Keratinocyte (primary cell): ENCODE measurements at regions not wholly inside any gene's neighbourhood (a gene's known extent, or its start where the extent isn't known, plus 50 kb on each side); places are given as distances from the start of the nearest gene placed in this dataset.
A peak's percentile ranks its signal among the peaks of the same experiment; 100 is the strongest.

ENCODE experiments used
- DNase-seq: peaks from one replicate; pipeline ENCODE4 v3.0.0-alpha.2; 2011; ENCODE audit warnings: low read depth, missing footprints, low spot score
- FAIRE-seq: peaks from 2 replicates; lab custom pipeline; 2011; peaks lifted over from hg19 to GRCh38; lab: Jason Lieb, UNC
- H2AFZ ChIP-seq: 2 replicates; pipeline ENCODE4 v1.6.0; 2012; ENCODE audit warnings: low read length, control low read depth, inconsistent platforms; ENCODE audit not compliant: control insufficient read depth
- H3K27ac ChIP-seq: 2 replicates; pipeline ENCODE4 v1.5.1; 2011; ENCODE audit warnings: low read length; ENCODE audit not compliant: control insufficient read depth, insufficient read depth
- H3K27me3 ChIP-seq: 3 replicates; pipeline ENCODE4 v1.6.0; 2011; ENCODE audit warnings: low read length; ENCODE audit not compliant: control insufficient read depth, insufficient read depth; ENCODE audit errors: extremely low read depth
- H3K36me3 ChIP-seq, 2 experiments: 2 replicates in 1 of 2; 3 replicates in 1 of 2; pipeline ENCODE4 v1.5.1; 2011; ENCODE audit warnings: low read length in 2 of 2, mild to moderate bottlenecking in 1 of 2; ENCODE audit not compliant: control insufficient read depth in 2 of 2, insufficient read depth in 2 of 2; ENCODE audit errors: extremely low read depth in 1 of 2
- H3K4me1 ChIP-seq: 3 replicates; pipeline ENCODE4 v1.5.1; 2011; ENCODE audit warnings: low read length; ENCODE audit not compliant: control insufficient read depth, insufficient read depth; ENCODE audit errors: extremely low read depth
- H3K4me2 ChIP-seq: 3 replicates; pipeline ENCODE4 v1.6.0; 2011; ENCODE audit warnings: low read depth, low read length; ENCODE audit not compliant: control insufficient read depth, insufficient read depth; ENCODE audit errors: extremely low read depth
- H3K4me3 ChIP-seq, 3 experiments: fragments of 200-600 bp in 1 of 3; sonication (generic) in 1 of 3; 2 replicates in 2 of 3; 3 replicates in 1 of 3; pipeline ENCODE4 v1.5.1; 2011 to 2016; ENCODE audit warnings: low read length in 3 of 3, mild to moderate bottlenecking in 3 of 3, control low read depth in 2 of 3, inconsistent platforms in 1 of 3, low read depth in 1 of 3, mixed read lengths in 1 of 3, mixed run types in 1 of 3, moderate library complexity in 1 of 3; ENCODE audit not compliant: control insufficient read depth in 2 of 3, insufficient read depth in 2 of 3; ENCODE audit errors: extremely low read depth in 1 of 3
- H3K79me2 ChIP-seq: 2 replicates; pipeline ENCODE4 v1.6.0; 2012; ENCODE audit warnings: low read length; ENCODE audit not compliant: control insufficient read depth, insufficient read depth
- H3K9ac ChIP-seq: 3 replicates; pipeline ENCODE4 v1.6.0; 2011; ENCODE audit warnings: low read length; ENCODE audit not compliant: control insufficient read depth, insufficient read depth; ENCODE audit errors: extremely low read depth
- H3K9me1 ChIP-seq: 3 replicates; pipeline ENCODE4 v1.6.0; 2011; ENCODE audit warnings: low read length; ENCODE audit not compliant: control insufficient read depth, insufficient read depth; ENCODE audit errors: extremely low read depth
- H3K9me3 ChIP-seq: 2 replicates; pipeline ENCODE4 v1.5.1; 2012; ENCODE audit warnings: low read depth, low read length; ENCODE audit not compliant: control insufficient read depth
- H4K20me1 ChIP-seq: 3 replicates; pipeline ENCODE4 v1.6.0; 2011; ENCODE audit warnings: low read length; ENCODE audit not compliant: control insufficient read depth, insufficient read depth; ENCODE audit errors: extremely low read depth
- EZH2 ChIP-seq: IDR thresholded peaks from one replicate; pipeline ENCODE4 v1.6.1; 2012; ENCODE audit warnings: inconsistent platforms, mild to moderate bottlenecking, low read length, moderate library complexity
- dilution Hi-C: fragments of 300-500 bp; cut with MboI; formaldehyde crosslinking; loops from one replicate; pipeline ENCODE4 v1.7.0; 2020; ENCODE audit warnings: low sequenced_read_pairs; ENCODE audit not compliant: extremely low pct_ligation_motif_present
- TF ChIP-seq, protein P1 (sequence below), 3 experiments: IDR thresholded peaks in 1 of 3; conservative IDR thresholded peaks in 1 of 3; optimal IDR thresholded peaks in 1 of 3; 2 replicates in 2 of 3; 3 replicates in 1 of 3; pipeline versions ENCODE3 to v1.5.1; 2011; ENCODE audit warnings: low read length in 3 of 3, mild to moderate bottlenecking in 3 of 3, moderate library complexity in 2 of 3, control low read depth in 1 of 3, inconsistent platforms in 1 of 3; ENCODE audit not compliant: insufficient read depth in 2 of 3; ENCODE audit errors: extremely low read depth in 1 of 3

DNA sequence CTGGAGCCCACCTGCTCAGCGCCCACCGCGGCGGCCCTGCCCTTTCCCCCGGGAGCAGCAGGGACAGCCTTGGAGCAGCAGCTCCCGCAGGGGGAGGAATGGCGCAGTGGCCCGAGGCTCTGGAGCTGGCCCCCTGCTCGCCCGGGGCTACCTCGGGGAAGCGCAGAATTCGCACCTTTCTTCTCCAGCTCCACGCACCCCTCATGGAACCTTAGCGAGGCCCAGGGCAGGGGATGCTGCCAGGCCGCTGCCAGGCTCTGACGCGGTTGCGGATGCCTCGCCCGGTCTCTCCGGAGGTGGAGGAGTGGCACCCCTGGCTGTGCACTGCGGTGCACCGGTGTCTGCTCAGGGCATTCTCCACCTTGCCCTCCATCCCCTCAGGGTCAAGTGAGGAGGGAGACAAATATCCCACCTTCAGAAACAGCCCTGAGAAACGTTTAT lies 84.9 kb upstream of the MKI67 start:
- Histone ChIP-seq H3K4me3 (peak overlapping the region in 1 of 3 experiments; percentile 59), H3K27ac (no peak overlapping the region)

DNA sequence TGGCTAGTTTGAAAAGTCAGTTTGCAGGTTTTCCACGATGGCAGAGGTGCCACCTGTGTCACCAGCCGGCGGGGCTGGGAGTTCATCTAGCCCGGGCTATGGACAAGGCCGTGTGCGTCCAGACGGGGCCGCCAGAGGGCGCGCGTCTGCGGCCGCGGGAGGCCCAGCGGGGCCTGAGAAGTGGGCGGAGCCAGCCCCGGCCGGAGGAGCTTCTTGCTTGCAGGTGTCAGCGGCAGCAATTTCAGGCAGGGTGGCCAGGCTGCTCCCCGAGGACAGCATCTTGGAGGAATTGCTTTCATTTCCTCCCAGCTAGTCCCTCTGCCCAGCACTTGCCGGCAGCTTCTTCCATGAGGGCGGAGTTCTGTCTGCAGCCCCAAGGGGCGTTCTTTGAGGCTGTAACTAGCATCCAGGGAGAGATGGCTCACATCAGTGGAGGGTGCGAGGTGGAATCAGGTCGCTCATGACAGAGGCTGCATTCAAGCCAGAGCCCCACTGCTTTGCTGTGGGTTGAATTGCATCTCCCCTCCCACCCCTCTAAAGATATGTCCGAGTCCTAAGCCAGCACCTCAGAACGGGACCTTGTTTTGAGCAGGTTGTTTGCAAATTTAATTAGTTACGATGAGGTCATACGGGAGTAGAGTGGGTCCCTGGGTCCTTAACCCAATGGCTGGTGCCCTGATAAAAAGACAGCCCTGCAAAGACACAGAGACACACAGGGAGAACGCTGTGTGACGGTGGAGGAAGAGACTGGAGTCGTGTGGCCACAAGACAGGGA lies 85.9 kb upstream of the MKI67 start:
- Histone ChIP-seq H3K27me3 (no peaks in the 10 kb centered on the region), H3K36me3 (no peaks in the 10 kb centered on the region), H3K4me3 (no peak overlapping the region), H3K4me2 (peak overlapping the region; percentile 29), H2AFZ (no peak overlapping the region), H3K9me3 (no peaks in the 10 kb centered on the region), H3K9me1 (no peaks in the 10 kb centered on the region), H3K9ac (no peak overlapping the region), H4K20me1 (no peaks in the 10 kb centered on the region), H3K27ac (no peak overlapping the region), H3K79me2 (no peaks in the 10 kb centered on the region), H3K4me1 (no peaks in the 10 kb centered on the region)
- no peak for TF ChIP-seq EZH2
- TF ChIP-seq, protein P1, sequence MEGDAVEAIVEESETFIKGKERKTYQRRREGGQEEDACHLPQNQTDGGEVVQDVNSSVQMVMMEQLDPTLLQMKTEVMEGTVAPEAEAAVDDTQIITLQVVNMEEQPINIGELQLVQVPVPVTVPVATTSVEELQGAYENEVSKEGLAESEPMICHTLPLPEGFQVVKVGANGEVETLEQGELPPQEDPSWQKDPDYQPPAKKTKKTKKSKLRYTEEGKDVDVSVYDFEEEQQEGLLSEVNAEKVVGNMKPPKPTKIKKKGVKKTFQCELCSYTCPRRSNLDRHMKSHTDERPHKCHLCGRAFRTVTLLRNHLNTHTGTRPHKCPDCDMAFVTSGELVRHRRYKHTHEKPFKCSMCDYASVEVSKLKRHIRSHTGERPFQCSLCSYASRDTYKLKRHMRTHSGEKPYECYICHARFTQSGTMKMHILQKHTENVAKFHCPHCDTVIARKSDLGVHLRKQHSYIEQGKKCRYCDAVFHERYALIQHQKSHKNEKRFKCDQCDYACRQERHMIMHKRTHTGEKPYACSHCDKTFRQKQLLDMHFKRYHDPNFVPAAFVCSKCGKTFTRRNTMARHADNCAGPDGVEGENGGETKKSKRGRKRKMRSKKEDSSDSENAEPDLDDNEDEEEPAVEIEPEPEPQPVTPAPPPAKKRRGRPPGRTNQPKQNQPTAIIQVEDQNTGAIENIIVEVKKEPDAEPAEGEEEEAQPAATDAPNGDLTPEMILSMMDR (optimal IDR thresholded peaks at IDR 0.05 in 1 of 3, IDR thresholded peaks at IDR 0.05 in 1 of 3, conservative IDR thresholded peaks at IDR 0.05 in 1 of 3; ENCODE audit: extremely low read depth in 1 of 3, insufficient read depth in 2 of 3, low read length in 3 of 3), result peak; percentile 83 to 98 (median 84)
- FAIRE-seq (peak; percentile 17), DNase-seq (peak; percentile 23)
- dilution Hi-C loops, result no loop called here

More for the DNA sequence above, 84.9 kb upstream of the MKI67 start:
- H3K36me3 ChIP-seq, result no peaks in the 10 kb centered on the region
- H3K79me2 ChIP-seq, result no peaks in the 10 kb centered on the region
- no peaks in the 10 kb centered on the region for H3K9me3 ChIP-seq
- H3K4me2 ChIP-seq, result no peak overlapping the region
- H2AFZ ChIP-seq, result no peak overlapping the region
- H3K4me1 ChIP-seq, result no peaks in the 10 kb centered on the region
- H3K9ac ChIP-seq, result no peak overlapping the region
- no peaks in the 10 kb centered on the region for H3K9me1 ChIP-seq
- dilution Hi-C loops, result no loop called here
- FAIRE-seq, result no peak
- no peaks in the 10 kb centered on the region for H3K27me3 ChIP-seq
- TF ChIP-seq, protein P1 (optimal IDR thresholded peaks at IDR 0.05 in 1 of 3, IDR thresholded peaks at IDR 0.05 in 1 of 3, conservative IDR thresholded peaks at IDR 0.05 in 1 of 3; ENCODE audit: extremely low read depth in 1 of 3, insufficient read depth in 2 of 3, low read length in 3 of 3), result no peak
- no peaks in the 10 kb centered on the region for H4K20me1 ChIP-seq
- DNase-seq, result no peak
